Mucosa of stomach (tissue), 1 donor: ENCODE measurements at regions not wholly inside any gene's neighbourhood (a gene's known extent, or its start where the extent isn't known, plus 50 kb on each side); places are given as distances from the start of the nearest gene placed in this dataset.

Experiments
- H3K27me3 ChIP-seq: one replicate; pipeline ENCODE4 v1.7.0; 2013; ENCODE audit warnings: mild to moderate bottlenecking, low read length; ENCODE audit not compliant: control insufficient read depth, insufficient read depth
- H3K36me3 ChIP-seq: one replicate; pipeline ENCODE4 v1.7.0; 2013; ENCODE audit warnings: low read length; ENCODE audit not compliant: control insufficient read depth, insufficient read depth
- H3K4me1 ChIP-seq: one replicate; pipeline ENCODE4 v1.7.0; 2013; ENCODE audit warnings: mild to moderate bottlenecking, low read length; ENCODE audit not compliant: control insufficient read depth, insufficient read depth
- H3K4me3 ChIP-seq: one replicate; pipeline ENCODE4 v1.7.0; 2013; ENCODE audit warnings: low read length
- H3K9ac ChIP-seq: one replicate; pipeline ENCODE4 v1.7.0; 2013; ENCODE audit warnings: mild to moderate bottlenecking, low read length, moderate library complexity
- H3K9me3 ChIP-seq: one replicate; pipeline ENCODE4 v1.7.0; 2013; ENCODE audit warnings: mild to moderate bottlenecking, low read length, moderate library complexity; ENCODE audit not compliant: control insufficient read depth
- donor health status: Pancreatic carcinoma.

DNA sequence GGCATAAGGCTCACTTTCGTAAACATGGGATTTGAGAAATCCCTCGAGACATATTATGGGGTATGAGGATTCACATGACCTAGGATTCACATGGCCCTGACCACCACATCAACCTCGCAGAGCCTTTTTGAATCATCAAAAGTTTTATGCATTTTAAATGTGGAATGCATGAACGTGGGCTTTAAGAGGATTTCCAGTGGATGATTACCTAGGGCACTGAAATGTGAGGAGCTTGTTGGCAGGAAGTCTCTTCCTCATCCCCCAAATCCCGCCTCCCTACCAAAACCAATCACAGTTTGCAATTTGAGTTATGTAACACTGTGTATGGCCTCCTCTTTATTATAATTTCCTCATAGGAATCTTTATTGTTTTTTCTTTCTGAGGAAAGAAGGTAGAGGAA, 659.6 kb upstream of the TBX3 start:
- no peaks in the 10 kb centered on the region for H3K4me1 ChIP-seq
- H3K4me3 ChIP-seq: no peak overlapping the region
- no peaks in the 10 kb centered on the region for H3K36me3 ChIP-seq
- no peaks in the 10 kb centered on the region for H3K9me3 ChIP-seq
- H3K27me3 ChIP-seq: no peaks in the 10 kb centered on the region
- no peak overlapping the region for H3K9ac ChIP-seq

DNA sequence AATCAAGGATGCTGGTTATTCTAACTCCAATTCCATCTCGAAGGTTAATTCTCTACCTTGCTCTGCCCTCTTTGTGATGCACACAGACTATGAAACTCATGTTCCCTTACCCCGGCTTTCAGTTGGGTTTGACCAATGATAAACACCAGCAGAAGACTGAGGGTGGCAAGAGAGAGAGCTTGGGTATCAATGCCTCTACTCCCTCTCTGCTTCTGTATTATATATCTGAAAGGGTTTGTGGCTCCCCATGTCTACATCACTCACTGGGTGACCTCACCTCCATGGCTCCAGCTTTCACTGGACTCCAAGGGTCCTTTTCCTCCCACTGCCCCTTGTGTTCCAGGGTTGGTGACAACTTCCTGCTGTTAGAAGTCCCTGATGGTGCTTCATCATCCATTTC, 659.0 kb upstream of the TBX3 start:
- no peaks in the 10 kb centered on the region for H3K27me3 ChIP-seq
- H3K36me3 ChIP-seq: no peaks in the 10 kb centered on the region
- no peaks in the 10 kb centered on the region for H3K9me3 ChIP-seq
- H3K4me1 ChIP-seq: no peaks in the 10 kb centered on the region
- H3K9ac ChIP-seq: no peak overlapping the region
- no peak overlapping the region for H3K4me3 ChIP-seq

DNA sequence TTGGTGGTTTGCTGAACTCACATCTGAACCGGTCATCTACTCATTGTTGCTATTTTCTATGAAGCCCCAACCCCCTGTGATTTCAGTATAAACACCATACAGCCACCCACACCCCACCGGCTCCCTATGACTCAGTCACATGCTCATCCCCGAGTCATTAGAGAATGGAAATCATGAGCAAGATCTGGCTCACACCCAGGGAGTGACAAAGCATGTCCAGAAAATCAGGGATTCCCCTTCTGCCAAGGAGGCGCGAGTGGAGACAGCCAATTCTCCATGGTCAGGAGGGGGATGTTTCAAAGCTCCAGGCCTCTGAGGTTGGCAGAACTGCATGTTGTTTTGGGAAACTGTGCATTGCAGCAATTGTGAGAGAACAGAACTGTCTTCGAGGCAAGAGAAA, 657.5 kb upstream of the TBX3 start:
- Histone ChIP-seq H3K36me3 (no peaks in the 10 kb centered on the region), H3K27me3 (no peaks in the 10 kb centered on the region), H3K4me3 (no peak overlapping the region), H3K9ac (no peak overlapping the region), H3K4me1 (peaks cover 4% of the 10 kb centered on the region), H3K9me3 (no peaks in the 10 kb centered on the region)

DNA sequence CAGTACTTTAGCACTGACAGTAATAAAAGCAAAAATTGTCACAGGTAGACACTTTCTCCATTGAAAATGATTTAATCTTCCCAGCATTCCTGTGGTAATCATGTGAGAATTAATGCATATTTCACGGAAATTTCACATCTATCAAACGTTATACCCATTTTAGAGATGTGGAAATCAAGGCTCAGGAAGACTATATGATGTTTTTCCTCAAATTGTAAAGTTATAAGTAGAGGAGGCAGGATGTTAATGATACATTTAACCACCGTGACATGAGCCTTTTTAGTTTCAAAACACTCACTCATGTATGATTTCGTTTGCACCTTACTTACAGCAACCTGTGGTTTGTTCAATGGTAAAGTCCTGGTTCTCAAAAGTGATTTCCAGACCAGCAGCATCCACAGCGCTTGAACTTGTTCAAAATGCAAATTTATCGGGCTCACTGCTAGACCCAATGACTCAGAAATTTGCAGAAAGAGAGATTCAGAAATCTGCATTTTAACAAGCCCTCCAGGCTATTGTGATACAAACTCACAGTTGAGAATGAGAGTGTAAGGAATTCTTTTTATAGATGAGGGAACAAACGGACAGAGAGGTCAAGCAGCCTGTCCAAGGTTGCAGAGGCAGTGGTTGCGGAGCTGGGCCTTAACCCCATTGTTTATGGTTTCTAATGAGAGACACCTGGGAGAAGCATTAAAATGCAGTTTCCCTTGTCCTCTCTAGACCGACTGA, 654.8 kb upstream of the TBX3 start:
- H3K9ac ChIP-seq: no peak overlapping the region

DNA sequence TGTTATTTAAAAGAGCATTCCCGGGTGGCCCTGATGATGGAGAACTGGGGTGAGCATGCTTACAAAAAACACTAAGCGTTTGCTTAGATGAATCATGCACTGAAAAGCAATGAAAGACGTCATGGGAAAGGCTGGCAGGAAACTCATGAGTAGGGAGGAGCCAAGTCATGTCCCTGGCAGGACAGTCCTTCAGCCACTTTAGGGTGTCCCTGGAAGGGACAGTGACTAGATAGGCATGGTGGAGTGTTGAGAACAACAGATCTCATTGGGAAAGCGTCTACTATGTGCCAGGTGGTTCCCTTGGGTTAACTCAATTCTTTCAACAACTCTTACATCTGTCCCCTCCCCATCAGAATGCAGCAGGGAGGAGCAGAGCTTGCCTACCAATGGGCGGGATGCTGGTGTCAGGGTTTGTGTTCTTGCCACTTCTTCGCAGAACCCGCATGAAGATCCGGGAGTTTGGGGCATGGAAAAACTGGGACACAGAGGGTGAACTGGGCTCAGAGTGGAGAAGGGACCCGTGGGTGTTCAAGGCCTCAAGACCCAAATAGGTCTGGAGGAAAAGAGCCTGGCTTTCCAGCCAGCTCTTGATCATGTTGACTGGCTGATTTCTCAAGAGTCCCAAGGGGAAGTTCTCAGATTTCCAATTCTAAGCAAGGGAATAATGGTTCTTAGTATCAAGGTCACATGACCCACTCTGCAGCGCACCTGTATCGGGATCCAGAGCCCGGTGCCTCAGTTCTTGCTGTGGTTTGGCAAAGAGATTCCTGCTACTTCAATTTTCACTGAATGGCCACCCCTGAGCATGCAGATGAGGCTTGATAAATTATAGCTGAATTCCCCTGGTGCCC, 653.9 kb upstream of the TBX3 start:
- Histone ChIP-seq H3K36me3 (no peaks in the 10 kb centered on the region), H3K4me1 (peaks cover 4% of the 10 kb centered on the region), H3K4me3 (no peak overlapping the region), H3K9me3 (no peaks in the 10 kb centered on the region), H3K27me3 (no peaks in the 10 kb centered on the region), H3K9ac (no peak overlapping the region)

More for the DNA sequence above, 654.8 kb upstream of the TBX3 start:
- Histone ChIP-seq H3K27me3 (no peaks in the 10 kb centered on the region), H3K4me3 (no peak overlapping the region), H3K9me3 (no peaks in the 10 kb centered on the region), H3K4me1 (peaks cover 4% of the 10 kb centered on the region), H3K36me3 (no peaks in the 10 kb centered on the region)

DNA sequence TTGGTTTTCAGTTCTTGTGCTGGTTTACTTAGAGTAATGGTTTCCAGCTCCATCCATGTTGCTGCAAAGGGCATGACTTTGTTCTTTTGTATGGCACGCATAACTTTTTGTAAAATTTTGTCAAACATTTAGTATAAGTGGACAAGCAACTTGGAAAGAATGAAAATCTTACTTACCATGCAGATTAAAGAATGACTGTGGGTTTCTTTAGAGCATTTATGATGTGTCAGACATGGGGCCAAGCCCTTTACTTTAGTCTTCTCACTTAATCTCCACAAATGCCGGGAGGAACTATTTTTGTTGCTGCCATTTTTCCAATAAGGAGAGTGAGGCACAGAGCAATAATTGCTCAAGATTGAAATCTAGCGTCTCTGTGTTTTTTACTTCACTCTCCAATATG, 652.5 kb upstream of the TBX3 start:
- Histone ChIP-seq H3K27me3 (no peaks in the 10 kb centered on the region), H3K36me3 (no peaks in the 10 kb centered on the region), H3K9ac (no peak overlapping the region), H3K4me1 (peaks cover 4% of the 10 kb centered on the region), H3K4me3 (no peak overlapping the region), H3K9me3 (no peaks in the 10 kb centered on the region)

DNA sequence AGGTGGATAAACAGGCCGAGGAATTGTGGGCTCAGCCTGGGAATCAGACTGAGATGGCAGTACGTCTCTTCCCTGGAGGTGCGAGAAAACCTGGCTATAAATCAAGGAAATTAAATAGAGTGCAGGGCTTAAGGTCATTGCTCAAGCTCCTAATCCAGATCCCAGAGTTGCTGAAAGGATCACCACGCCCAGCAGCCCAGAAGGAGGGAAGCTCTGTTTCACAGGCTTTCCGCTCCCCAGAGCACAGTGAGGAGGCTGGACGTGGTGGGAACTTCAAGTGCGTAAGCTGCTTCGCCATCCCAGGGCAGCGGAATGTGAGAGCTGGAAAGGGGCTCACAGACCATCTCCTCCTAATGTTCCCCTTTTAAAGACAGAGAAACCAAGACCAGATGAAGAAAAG, 651.6 kb upstream of the TBX3 start:
- H3K4me3 ChIP-seq: no peak overlapping the region
- no peaks in the 10 kb centered on the region for H3K27me3 ChIP-seq
- H3K36me3 ChIP-seq: no peaks in the 10 kb centered on the region
- peaks cover 4% of the 10 kb centered on the region for H3K4me1 ChIP-seq
- no peak overlapping the region for H3K9ac ChIP-seq
- no peaks in the 10 kb centered on the region for H3K9me3 ChIP-seq

DNA sequence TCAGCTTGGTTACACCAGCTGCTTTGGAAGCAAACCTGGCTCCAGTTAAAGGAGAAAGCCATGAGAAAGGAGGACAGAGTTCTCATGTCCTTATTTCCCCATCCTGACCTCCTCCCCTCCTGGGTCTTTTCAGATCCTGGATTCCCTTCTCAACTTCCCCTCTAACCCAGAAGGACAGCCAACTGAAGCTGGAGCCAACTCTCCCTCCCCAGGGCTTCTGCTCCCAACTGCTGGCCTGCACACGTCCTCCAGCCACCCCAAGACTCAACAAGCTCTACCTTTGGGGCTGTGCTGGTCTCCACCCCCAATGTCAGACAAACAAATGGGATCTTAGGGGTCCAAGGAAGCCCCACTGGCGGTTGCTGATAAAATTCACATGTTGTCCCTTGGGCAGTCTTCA, 651.1 kb upstream of the TBX3 start:
- no peak overlapping the region for H3K9ac ChIP-seq
- H3K4me3 ChIP-seq: no peak overlapping the region
- no peaks in the 10 kb centered on the region for H3K36me3 ChIP-seq
- peaks cover 4% of the 10 kb centered on the region for H3K4me1 ChIP-seq
- H3K27me3 ChIP-seq: no peaks in the 10 kb centered on the region
- H3K9me3 ChIP-seq: no peaks in the 10 kb centered on the region

DNA sequence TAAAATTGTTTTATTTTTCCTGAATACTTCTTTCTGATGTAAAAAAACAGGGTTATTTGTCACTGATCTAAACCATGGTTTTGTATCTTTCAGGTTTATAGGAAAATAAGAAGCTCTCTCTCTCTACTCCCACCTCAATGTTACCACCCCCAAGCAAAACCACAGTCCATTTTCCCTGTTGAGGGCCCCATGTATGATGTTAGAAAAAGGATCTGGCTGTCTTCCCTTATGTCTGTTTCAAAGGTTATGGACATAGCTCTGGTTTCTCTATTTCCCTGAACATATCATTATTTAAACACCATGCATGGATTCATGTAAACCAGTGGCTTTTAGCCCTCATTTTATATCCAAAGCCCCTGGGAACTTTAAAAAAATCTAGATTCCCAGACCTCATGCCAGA, 649.0 kb upstream of the TBX3 start:
- peaks cover 4% of the 10 kb centered on the region for H3K4me1 ChIP-seq
- H3K36me3 ChIP-seq: no peaks in the 10 kb centered on the region

DNA sequence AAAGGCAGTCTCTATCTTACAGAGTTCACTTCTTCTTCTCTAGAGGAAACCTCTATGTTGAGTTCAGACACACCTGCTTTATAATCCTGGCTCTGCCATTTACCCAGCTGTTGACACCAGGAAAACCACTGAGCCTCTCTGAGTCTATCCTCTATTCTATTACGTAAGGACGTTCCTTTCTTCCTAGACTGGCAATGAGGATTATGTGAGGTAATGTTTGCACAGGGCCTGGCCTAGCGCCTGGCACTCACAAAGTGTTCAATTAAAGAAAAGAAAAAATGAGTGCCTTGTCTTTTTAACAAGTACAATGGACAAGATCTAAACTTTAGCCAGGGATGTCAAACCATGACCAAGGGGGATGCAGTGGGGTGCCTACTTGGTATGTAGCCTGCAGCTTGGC, 641.9 kb upstream of the TBX3 start:
- no peaks in the 10 kb centered on the region for H3K36me3 ChIP-seq
- H3K9ac ChIP-seq: no peak overlapping the region
- no peaks in the 10 kb centered on the region for H3K9me3 ChIP-seq
- H3K27me3 ChIP-seq: no peaks in the 10 kb centered on the region
- H3K4me1 ChIP-seq: no peaks in the 10 kb centered on the region
- H3K4me3 ChIP-seq: no peak overlapping the region

More for the DNA sequence above, 649.0 kb upstream of the TBX3 start:
- no peak overlapping the region for H3K9ac ChIP-seq
- no peaks in the 10 kb centered on the region for H3K9me3 ChIP-seq
- H3K27me3 ChIP-seq: no peaks in the 10 kb centered on the region
- no peak overlapping the region for H3K4me3 ChIP-seq

DNA sequence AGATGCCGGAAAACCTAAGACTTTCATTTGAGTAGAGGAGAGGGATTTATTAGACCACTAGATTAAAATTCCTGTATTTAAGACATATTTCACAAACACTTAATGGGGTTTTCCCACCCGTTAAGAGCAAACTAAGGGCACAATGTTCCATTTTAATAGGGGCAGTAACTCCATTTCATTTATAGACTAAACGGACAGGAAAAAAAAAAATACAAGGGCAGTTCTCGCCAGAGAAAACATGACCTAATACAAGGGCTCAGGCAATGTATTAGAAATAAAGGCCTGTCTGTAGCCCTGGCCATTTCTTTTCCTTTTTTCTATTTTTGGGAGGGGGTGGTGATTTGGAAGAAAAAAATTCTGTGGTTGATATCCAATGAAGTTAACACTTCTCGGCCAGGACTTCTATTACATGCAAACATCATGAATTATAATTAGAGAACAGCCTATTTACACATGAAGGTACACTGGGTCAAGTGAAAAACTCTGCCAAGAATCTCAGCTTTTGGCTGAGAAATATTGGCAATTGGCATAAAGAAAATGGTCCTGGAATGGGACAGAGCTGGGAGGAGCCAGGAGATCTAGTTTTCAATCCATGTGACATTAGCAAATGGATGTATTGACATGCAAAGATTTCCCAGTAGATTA, 641.1 kb upstream of the TBX3 start:
- Histone ChIP-seq H3K36me3 (no peaks in the 10 kb centered on the region), H3K4me1 (no peaks in the 10 kb centered on the region), H3K4me3 (no peak overlapping the region), H3K9me3 (no peaks in the 10 kb centered on the region), H3K9ac (no peak overlapping the region), H3K27me3 (no peaks in the 10 kb centered on the region)

DNA sequence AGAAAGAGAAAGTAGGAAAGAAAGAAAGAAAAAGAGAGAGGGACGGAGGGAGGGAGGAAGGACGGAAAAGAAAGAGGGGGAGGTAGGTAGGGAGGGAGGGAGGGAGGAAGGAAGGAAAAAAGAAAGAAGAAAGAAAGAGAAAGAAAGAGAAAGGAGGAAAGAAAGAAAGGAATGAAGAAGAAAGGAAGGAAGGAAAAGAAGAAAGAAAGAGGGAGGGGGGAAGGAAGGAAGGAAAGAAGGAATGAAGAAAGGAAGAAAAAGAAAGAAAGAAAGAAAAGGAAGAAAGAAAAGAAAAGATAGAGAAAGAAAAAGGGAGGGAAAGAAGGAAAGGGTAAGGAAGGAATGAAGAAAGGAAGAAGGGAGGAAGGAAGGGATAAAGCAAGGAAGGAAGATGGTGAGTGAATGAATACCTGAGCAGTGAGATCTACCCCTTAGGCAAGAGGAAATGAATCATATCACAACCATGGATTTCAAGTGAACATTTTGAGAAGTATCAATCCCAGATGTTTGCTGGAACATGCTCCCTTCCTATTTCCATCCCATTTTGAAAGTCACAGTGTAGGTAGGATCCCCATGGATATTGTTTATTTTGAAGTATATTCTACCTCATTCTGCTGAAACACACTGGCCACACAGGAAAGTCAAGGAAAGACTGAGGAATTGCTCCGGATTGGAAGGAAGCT, 639.4 kb upstream of the TBX3 start:
- H3K4me3 ChIP-seq: no peak overlapping the region
- H3K4me1 ChIP-seq: no peaks in the 10 kb centered on the region
- no peaks in the 10 kb centered on the region for H3K27me3 ChIP-seq
- H3K9me3 ChIP-seq: no peaks in the 10 kb centered on the region
- no peaks in the 10 kb centered on the region for H3K36me3 ChIP-seq
- no peak overlapping the region for H3K9ac ChIP-seq
